Stimulated activated CD8-positive, alpha-beta memory T cell treated with anti-CD3 and anti-CD28 coated beads, Interleukin-7, amount 100 ng/mL, for 24 hours (primary cell): ENCODE measurements at regions not wholly inside any gene's neighbourhood (a gene's known extent, or its start where the extent isn't known, plus 50 kb on each side); places are given as distances from the start of the nearest gene placed in this dataset.

Experiments
- DNase-seq: peaks from one replicate; pipeline ENCODE4 v3.0.0-alpha.2; 2020; ENCODE audit warnings: low read depth

DNA sequence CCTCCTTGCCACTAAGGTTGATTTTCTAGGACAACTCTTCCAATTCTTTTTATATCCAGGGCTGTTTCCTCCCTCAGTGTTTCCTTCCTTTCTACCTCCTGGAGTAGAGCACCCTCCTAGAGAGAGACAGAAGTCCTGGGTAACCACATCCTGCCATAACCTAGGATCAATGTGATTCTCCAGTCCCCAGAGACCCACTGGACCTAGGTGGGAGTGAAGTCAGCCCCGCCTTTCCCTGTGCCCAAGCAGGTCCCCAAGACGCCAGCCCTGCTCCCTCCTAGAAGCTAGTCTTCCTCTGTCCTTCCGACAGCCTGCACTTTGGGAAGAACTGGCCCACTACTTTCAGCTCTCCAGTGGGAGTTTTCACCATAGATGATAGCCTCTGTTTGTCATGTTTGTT lies 166.8 kb upstream of the PLEKHG7 start:
- DNase-seq = no peak

DNA sequence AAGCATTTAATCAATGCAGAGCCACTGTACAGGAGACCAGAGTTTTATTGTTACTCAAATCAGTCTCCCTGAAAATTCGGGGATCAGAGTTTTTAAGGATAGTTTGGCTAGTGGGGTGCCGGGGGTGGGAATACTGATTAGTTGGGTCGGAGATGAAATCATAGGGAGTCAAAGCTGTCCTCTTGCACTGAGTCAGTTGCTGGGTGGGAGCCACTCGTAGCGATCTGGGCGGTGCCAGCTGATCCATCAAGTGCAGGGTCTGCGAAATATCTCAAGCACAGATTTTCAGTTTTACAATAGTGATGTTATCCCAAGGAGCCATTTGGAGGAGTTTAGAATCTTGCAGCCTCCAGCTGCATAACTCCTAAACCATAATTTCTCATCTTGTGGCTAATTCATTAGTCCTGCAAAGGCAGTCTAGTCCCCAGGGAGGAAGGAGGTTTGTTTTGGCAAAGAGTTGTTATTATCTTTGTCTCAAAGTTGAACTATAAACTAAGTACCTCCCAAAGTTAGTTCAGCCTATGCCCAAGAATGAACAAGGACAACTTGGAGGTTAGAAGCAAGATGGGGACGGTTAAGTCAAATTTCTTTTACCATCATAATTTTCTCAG lies 169.4 kb upstream of the PLEKHG7 start:
- DNase-seq = no peak

DNA sequence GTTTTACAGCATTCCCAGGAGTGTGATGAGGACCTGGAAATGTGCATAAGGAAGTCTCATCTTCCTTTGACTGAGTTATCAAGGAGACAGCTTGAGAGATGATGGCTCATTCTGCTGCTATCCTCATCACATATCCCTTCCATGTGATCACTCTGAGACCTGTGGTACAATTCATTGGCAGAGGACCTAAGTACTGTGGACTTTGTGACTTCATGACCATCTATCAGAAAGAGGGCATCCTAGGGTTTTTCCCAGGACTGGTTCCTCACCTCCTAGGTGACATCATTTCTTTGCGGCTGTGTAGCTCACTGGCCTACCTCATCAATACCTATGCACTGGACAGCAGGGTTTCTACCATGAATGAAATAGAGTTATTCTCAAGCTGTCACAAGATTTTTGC lies 172.1 kb upstream of the PLEKHG7 start:
- no peak for DNase-seq

DNA sequence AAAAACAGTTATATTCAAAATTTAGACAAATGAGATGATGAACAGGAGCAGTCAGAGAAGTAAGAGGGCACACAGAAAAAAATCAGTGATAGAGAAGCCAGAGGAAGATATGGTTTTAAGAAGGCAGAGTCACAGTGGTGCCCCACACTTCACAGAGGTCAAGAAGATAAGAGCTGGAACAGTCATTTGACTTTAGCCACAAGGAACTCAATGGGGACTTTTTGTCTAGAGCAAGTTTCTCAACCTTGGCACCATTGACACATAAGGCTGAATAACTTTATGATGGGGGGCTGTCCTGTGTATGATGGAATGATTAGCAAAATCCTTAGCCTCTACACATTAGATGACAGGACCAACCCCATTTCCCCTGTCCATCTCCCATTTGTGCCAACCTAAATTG lies 172.8 kb upstream of the PLEKHG7 start:
- no peak for DNase-seq

DNA sequence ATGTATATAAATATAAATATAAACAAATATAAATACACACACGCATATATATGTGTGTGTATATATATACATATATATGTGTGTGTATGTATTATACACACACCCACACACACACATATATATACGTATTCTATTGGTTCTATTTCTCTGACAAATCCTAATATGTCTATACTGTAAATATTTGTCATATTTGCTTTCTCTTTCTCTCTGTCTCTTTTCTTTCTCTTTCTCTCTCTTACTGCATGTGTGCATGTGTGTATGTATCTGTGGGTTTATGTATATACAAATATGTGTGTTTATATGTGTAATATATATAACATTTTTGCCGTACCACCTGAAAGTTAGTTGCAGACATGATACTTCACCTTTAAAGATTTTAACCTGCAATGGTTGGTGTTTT lies 174.2 kb upstream of the PLEKHG7 start:
- DNase-seq = no peak

DNA sequence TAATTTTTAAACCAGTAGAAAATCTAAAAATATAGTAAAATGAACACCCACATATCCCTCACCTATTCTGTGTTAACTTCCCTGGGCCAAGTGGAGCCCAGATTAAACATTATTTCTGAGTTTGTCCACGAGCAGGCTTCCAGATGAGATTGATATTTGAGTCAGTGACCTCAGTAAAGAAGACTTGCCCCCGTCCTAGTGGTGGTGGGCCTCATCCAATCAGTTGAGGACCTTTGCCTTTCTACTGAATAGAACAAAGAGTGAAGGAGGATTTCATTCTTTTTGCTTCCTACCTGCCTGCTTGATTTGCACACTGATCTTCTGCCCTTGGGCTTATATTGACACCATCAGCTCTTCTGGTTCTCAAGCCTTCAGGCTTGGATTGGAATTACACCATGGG lies 174.7 kb upstream of the PLEKHG7 start:
- no peak for DNase-seq

DNA sequence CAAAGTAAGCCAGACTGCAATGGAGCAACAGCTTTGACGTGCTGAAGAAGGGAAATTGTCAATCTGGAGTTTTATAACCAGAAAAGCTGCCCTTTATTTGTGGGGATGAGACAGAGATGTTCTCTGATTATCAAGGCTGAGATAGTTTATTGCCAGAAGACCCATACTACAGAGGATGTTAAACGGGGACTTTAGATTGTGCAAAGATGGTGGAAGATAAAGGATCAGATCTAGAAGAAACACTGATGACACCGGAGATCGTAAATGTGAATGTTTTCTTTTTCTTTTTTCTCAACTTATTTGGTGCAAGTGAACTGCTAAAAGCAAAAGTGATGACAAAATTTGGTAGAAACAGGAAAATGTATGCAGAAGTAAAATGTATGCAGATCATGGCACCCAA lies 178.3 kb upstream of the PLEKHG7 start:
- no peak for DNase-seq

DNA sequence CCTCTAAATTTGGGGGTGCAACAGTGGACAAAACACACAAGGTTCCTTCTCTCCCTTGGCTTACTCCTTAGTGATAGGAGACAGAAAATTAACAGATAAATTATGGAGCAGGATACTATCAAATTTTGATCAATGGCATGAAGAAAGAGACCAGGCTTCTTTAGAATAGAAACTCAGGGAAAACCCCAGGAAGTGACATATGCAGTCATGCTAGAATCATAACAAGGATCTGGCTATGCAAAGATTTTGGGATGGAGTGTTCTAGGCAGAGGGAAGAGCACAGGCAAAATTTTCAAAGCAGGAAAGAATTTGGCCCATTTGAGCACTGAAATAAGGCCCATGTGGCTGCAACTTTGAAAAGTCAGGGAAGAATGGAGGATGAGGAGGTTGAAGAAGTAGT lies 182.3 kb upstream of the PLEKHG7 start:
- DNase-seq = no peak

DNA sequence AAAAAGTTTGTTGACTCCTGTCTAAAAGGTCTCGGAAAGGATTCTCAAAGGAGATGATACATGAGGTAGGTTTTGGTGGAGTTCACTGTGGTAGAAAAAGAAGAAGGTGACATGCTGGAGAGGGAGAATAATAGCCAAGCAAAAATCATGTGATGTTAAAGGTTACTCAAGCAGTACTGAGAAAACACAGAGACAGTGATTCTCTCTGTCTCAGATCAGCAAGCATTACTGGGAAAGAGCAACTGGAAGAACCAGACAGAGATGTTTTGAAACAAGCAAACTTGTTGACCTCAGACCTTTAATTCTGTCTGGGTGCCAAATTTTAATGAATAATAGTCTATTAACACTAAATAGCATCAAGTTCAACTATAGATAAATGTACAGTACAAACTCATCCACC lies 183.5 kb upstream of the PLEKHG7 start:
- DNase-seq = no peak

DNA sequence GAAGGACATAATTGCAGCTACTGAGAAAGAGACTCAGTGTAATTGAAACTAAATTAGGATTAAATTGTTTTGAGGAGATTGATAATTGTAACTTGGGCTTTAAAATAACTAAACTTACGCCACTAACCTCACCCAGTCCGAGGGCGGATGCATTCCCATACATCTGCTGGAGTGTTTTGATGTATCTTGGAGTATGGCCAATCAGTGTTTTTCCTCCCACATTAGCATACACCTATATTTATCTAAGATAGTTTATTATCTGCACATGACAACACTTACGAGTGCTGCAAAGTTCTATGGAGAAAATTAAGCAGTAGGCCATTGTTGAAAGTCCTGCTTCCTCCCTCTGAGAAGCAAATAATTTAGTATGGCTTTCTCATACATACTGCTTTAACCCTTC lies 184.7 kb upstream of the PLEKHG7 start:
- DNase-seq = no peak

DNA sequence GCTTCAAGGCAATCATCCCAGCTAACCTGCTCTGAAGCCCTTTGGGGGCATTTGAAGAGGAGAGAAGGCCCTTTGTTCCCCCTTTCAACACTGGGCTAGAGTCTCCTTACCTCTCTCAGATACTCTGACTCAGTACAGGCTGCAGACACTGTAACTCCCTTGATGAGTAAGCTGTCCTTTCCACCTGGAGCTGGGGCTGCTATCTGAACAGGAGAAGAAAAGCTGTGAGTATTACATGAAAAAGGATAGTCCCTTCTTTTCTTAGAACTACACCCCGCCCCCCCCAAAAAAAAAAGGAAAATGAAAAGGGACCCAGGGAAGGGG lies 186.6 kb upstream of the PLEKHG7 start:
- DNase-seq = no peak

DNA sequence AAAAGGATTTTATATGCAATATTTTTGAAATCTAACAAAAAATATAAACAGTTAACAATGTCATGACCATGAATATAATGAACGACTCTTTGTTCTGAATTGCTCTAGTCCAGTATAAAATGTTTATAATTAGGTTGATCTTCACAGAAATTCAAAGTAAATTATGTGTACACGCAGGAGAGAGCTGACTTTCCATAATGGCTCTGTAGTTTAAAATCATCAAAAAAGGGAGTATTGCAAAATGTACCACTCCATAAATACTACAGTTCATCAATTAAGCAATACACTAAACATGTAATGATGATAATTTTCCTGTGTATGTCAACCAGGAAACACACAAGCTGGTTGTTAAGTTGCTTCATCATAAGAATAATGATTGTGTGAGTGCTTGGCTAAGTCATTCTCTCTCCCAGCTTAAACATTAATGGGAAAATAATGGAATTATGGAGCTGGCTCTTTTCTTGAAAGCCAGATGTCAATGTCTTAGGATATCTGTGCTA lies 189.5 kb upstream of the PLEKHG7 start:
- DNase-seq = no peak

DNA sequence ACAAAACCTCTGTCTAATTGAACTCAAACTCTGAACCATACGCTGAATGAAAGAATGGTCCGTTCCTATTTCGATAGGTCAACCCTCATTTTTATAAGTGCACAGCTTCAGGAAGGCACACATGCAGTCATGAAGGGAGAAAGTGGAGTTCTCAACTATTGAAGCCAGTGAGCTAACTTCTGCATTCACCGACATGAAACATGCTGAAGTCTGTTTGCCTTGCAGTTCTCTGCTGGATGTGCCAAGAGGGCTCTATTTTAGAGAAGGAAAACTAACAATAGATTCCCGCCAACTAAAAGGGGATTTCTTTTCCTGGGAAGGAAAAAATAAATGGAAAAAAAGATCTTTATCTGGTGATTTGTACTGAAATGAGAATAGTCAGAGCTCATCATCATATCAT lies 191.0 kb upstream of the PLEKHG7 start:
- DNase-seq = no peak

DNA sequence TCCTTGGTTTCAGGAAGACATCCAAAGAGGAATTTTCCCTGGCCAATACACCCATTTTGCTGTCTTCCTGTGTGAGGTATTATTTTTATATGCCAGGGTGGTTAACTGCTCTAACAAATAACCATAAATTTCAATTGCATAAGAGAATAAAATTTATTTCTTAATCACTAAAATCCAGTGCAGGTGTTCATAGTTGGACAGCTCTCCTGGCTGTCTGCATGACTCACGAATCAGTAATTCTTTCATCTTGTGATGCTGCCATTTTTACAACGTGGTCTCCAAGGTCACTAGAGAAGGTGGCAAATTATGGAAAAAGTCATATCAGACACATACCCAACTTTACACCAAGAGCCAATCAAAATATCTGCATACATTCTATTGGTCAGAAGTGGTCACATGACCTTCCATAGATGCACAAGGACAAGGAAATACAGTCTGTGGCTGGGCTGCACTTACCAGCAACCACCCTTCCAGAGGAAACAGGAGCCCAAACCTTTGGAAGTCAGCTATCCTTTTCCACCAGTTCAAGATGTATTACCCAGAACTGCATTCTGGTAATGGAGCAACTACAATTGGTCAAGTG lies 193.5 kb upstream of the PLEKHG7 start:
- DNase-seq = no peak

DNA sequence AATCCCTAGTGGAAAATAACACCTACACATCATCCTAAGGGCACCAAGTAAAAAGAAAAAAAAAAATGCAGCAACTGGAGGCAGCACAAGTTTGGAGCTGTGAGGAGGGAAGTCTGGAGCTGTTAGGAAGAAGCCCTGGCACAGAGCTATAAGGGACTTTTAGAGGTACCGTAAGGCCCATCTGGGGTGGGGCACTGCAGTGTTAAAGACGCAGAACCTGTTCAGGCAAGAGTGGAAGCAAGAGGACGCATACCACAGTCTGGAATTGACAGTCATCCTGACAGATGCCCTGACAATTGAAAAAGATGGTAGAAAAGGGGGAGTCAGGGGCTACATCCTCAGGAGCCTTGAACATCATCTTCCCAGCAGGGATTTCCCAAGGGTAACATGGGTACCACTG lies 195.9 kb upstream of the PLEKHG7 start:
- no peak for DNase-seq

DNA sequence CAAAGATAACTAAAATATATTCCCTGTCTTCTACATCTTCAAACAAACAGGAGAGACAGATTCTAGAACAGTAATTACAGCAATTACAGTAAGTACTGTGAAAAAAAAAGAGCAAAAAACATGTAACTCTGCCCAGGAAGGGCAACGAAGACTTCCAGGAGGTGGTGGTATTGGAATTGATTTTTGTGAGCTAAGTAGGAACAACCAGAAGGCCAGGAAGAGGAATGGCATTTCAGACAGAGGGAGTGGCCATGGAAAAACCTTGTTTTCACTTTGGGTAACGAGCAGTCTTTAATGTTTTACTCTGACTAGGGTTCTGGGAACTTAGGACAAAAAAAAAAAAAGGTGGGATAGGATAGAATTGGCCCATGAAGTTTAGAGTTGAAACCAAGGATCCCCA lies 196.3 kb upstream of the PLEKHG7 start:
- no peak for DNase-seq

DNA sequence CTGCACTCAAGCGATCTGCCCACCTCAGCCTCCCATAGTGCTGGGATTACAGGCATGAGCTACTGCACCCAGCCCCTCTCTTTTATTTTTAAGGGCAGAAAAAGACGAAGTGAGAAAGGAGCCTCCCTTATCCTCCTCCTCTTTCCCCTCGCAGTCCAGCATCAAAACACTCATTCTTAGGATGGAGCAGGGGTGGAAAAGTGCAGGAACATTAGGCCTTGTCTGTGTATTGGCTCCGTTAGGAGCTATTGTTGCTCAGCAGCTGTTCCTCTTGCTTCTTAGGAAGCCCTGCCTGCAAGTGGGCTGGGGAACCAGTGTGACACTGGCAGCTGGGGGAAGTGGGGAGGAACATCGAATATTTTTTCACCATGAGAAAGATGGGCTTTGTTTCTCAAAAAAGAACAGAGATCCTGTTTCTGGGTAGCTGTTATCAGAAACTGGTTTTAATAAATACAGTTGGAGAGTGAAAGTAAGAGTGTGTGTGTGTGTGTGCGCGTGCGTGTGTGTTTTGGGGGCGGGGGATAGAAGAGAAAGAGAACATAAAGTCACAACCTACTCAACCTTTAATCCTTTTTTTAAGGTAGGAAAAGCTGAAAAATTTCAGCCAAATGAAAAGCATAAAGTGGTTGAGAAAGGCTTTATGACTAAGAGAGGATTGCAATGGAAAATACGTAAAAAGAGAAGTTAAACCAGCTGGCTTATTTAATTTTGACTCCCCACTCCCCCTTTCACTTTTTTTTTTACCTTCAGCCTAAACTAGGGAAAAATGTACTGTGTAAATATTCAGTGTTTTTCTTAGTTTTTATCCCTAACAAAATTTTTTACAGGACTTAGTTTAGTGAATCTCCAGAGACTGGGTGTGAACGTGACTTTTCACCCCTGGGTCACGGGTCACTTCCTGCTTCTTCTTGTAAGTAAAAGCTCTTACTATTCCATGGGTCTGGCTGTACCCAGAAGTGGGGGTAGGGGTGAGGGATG lies 197.2 kb upstream of the PLEKHG7 start:
- DNase-seq = no peak

DNA sequence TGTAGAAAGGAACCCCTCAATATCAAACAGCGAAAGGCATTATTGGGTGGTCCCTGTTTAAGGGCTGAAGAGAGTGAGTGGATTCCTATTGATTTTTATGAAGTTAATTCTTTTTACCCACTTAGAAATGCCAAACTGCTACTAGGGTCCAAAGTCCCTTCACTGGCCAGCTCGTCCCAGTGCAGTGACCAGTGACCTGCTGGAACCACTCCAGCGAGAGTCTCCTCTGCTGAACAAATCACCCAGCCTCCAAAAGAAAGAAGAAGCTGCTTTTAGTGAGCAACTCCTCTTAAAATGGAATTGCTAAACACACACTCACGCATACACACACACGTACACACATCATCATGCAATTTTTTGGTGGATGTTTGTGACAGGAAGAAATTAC lies 198.2 kb upstream of the PLEKHG7 start:
- no peak for DNase-seq

DNA sequence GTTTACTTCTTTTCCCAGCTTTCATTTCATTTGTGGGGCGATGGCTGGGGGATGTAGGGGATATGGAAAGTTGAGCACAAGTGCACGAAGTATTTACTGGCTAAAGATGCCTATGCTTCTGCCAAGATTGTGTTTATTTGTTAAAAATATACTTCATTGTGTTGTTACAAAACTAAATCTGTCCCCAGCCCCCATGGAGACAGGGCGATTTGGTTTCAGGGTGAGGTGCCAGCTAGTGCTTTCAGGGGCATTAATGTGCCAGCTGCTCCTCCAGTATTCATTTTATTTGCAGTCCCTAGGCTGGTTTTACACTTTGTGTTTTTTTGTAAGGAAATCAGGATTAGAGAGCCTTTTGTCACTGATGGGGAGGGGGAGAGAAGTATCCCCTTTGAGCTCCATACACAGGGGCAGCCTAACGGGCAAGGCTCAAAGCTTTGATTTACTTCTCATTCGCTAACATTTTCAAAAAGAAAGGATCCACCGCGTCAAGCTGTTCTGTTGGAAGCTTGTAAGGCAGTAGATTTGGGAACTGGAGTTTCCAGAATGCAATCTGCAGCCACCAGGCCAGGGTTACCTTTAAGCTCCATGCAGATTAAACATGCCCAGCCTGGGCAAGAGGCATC lies 198.7 kb upstream of the PLEKHG7 start:
- DNase-seq = no peak

DNA sequence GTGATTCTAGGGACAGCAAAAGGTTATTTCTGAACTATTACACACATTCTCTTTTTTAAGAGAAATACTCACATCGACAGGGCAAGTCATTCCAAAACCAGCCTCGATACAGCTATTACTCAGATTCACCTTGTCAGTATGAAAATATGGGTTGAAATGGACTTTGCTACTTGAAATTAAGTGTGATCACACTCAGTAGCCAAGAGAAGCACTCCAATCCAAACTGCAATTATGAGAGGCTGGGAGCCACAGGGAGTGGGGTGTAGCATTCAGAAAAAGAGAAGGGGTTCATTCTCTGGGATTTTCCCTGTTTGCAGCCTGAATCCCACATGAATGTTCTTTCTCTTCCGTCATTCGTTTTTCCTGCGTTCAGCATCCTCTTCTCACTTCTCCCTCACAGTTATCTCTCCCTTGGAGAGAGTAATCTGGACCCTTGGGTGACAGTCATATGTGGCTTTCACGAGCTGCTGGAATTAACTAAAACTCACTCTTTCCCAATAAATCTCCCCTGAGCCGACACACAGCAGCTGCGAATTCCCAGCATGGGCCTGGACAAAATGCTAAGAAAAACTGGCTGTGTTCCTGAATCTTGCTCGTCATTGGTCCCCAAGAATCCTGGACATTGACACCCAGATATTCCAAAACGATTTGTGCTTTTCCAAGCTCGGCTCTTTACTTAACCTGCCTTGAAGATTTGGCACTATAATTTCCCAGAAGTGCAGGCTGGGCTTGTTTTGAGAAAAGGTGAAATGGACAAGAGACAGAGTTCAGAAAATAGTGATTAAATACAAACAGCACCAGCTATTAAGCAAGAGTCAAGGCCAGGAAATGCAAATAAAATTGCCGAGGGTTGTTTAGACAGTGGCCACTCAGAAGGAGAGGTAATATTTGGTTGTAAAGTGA lies 199.5 kb upstream of the PLEKHG7 start:
- no peak for DNase-seq

DNA sequence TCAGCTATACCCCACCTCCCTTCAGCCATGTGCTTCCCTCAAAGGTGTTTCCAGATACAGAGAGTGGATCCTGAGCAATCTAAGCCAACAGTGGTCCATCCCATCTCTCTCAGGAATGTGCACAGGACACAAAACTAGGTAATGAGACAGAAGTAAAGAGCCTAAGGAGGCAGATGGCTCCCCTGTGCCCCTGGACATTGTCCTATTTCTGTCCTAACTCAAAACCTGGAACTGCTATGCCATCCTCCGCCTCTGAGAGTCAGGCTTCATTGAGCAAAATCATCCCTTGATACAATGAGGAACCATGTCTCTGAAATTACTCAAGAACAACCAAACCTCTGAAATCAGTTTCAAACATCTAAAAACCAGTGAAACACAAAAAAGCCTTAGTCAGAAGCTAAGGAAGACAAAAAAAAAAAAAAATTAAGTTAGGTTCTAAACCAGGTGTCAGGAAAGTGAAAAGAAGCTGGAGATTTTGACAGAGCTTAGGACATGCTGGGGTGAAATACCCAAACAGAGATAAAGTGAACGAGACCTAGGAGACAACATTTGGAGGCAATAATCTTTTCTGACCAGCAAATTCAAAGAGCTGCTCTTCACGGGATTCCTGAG lies 200.3 kb upstream of the PLEKHG7 start:
- no peak for DNase-seq
